B cell (primary cell): ENCODE measurements at regions not wholly inside any gene's neighbourhood (a gene's known extent, or its start where the extent isn't known, plus 50 kb on each side); places are given as distances from the start of the nearest gene placed in this dataset.

ENCODE experiments used
- ATAC-seq: fragments of 200-7000 bp; cut with Tn5 transposase; one replicate; pipeline ENCODE4 v1.10.0; 2021; ENCODE audit warnings: low read depth, mild to moderate bottlenecking, moderate number of reproducible peaks, moderate library complexity
- CTCF ChIA-PET: fragments of 350-600 bp; sonication (Branson Sonifier 250); formaldehyde crosslinking; loops from one replicate; lab custom pipeline; 2021; ENCODE audit warnings: antibody characterized with exemption, inconsistent platforms; lab: Charles Lee
- POLR2A ChIA-PET: fragments of 350-600 bp; sonication (Branson Sonifier 250); formaldehyde crosslinking; loops from one replicate; lab custom pipeline; 2021; ENCODE audit warnings: antibody characterized with exemption; lab: Charles Lee
- DNase-seq: peaks from one replicate; pipeline ENCODE4 v3.0.0; 2013
- H2AFZ ChIP-seq: 2 replicates; pipeline ENCODE4 v1.6.1; 2012; ENCODE audit warnings: mild to moderate bottlenecking, low read depth, low read length; ENCODE audit not compliant: insufficient read depth, poor library complexity, severe bottlenecking
- H3K27ac ChIP-seq, 2 donors: 1 replicate in 1 of 2; 2 replicates in 1 of 2; pipeline ENCODE4 v1.5.1; 2012 to 2013; ENCODE audit warnings: low read length in 2 of 2, mild to moderate bottlenecking in 2 of 2, moderate library complexity in 1 of 2
- H3K27me3 ChIP-seq, 4 experiments: fragments of 200-600 bp in 1 of 4; sonication (generic) in 1 of 4; replicated peaks in 1 of 4; 1 replicate in 2 of 4; 2 replicates in 2 of 4; pipeline versions ENCODE4 v1.6.1 to v1.7.0; 2013 to 2016; ENCODE audit warnings: low read length in 3 of 4, mild to moderate bottlenecking in 2 of 4, mixed read lengths in 1 of 4, moderate library complexity in 1 of 4; ENCODE audit not compliant: insufficient read depth in 4 of 4, control insufficient read depth in 3 of 4; ENCODE audit errors: control extremely low read depth in 1 of 4
- H3K36me3 ChIP-seq, 2 experiments: replicated peaks in 1 of 2; 1 replicate in 1 of 2; 2 replicates in 1 of 2; pipeline versions ENCODE4 v1.6.1 to v1.7.1; 2013; ENCODE audit warnings: low read length in 1 of 2; ENCODE audit not compliant: insufficient read depth in 2 of 2, control insufficient read depth in 1 of 2; ENCODE audit errors: control extremely low read depth in 1 of 2, extremely low read depth in 1 of 2
- H3K4me1 ChIP-seq, 2 donors: fragments of 200-600 bp in 1 of 2; sonication (generic) in 1 of 2; 1 replicate in 1 of 2; 2 replicates in 1 of 2; pipeline versions ENCODE4 v1.5.1 to v1.6.1; 2013 to 2017; ENCODE audit warnings: low read length in 2 of 2; ENCODE audit not compliant: control insufficient read depth in 2 of 2, insufficient read depth in 2 of 2
- H3K4me2 ChIP-seq: replicated peaks from 2 replicates; pipeline ENCODE3; 2012; ENCODE audit warnings: mild to moderate bottlenecking, low read depth, low read length; ENCODE audit not compliant: poor library complexity, severe bottlenecking
- H3K4me3 ChIP-seq, 5 experiments: fragments of 200-600 bp in 1 of 5; sonication (generic) in 1 of 5; 1 replicate in 3 of 5; 2 replicates in 2 of 5; pipeline versions ENCODE4 v1.5.1 to v1.7.0; 2011 to 2016; ENCODE audit warnings: low read length in 4 of 5, mild to moderate bottlenecking in 4 of 5, low read depth in 2 of 5, control low read depth in 1 of 5, moderate library complexity in 1 of 5; ENCODE audit not compliant: insufficient read depth in 1 of 5; ENCODE audit errors: control extremely low read depth in 1 of 5, extremely low read depth in 1 of 5
- H3K79me2 ChIP-seq: fragments of 200-600 bp; sonication (generic); one replicate; pipeline ENCODE4 v1.6.0; 2016; ENCODE audit warnings: low read length; ENCODE audit not compliant: control insufficient read depth, insufficient read depth
- H3K9ac ChIP-seq: fragments of 200-600 bp; sonication (generic); 2 replicates; pipeline ENCODE4 v1.6.1; 2017; ENCODE audit warnings: mild to moderate bottlenecking, low read length, moderate library complexity
- H3K9me3 ChIP-seq, 3 donors: one replicate each; pipeline versions ENCODE4 v1.6.1 to v1.7.1; 2013; ENCODE audit warnings: low read length in 2 of 3; ENCODE audit not compliant: control insufficient read depth in 2 of 3, insufficient read depth in 1 of 3; ENCODE audit errors: control extremely low read depth in 1 of 3
- H4K20me1 ChIP-seq: 2 replicates; pipeline ENCODE4 v1.6.0; 2012; ENCODE audit warnings: mild to moderate bottlenecking, low read length; ENCODE audit not compliant: insufficient read depth, control insufficient read depth, poor library complexity, severe bottlenecking
- H3K27ac Mint-ChIP-seq: one replicate; pipeline ENCODE4 v1.8.0; 2021; ENCODE audit warnings: mixed read lengths
- H3K27me3 Mint-ChIP-seq: one replicate; pipeline ENCODE4 v1.8.0; 2021; ENCODE audit warnings: mixed read lengths
- H3K4me1 Mint-ChIP-seq: one replicate; pipeline ENCODE4 v1.8.0; 2021; ENCODE audit warnings: mixed read lengths
- H3K4me3 Mint-ChIP-seq: one replicate; pipeline ENCODE4 v1.8.0; 2021; ENCODE audit warnings: mixed read lengths
- H3K9me3 Mint-ChIP-seq: one replicate; pipeline ENCODE4 v1.8.0; 2022; ENCODE audit warnings: mixed read lengths; ENCODE audit not compliant: insufficient read depth
- CTCF ChIP-seq: fragments of 200-600 bp; IDR thresholded peaks from one replicate; pipeline ENCODE4 v1.8.0; 2022; ENCODE audit warnings: antibody characterized with exemption, mild to moderate bottlenecking
- EZH2 ChIP-seq: IDR thresholded peaks from 2 replicates; pipeline ENCODE4 v1.6.1; 2012; ENCODE audit warnings: borderline replicate concordance, low read depth, mild to moderate bottlenecking, moderate library complexity, low read length; ENCODE audit not compliant: insufficient read depth, poor library complexity, severe bottlenecking
- WGBS: methylation state at CpG from one replicate; pipeline ENCODE4 v1.1.5; 2013; ENCODE audit warnings: missing lambda C conversion rate; ENCODE audit not compliant: insufficient coverage; 5-methylcytosine and 5-hydroxymethylcytosine counted together
- intact Hi-C: fragments of 100-400 bp; cut with micrococcal nuclease; formaldehyde crosslinking; loops from one replicate; pipeline ENCODE4 v1.10.0; 2022

GRCh38 chr2:187230088-187230487 lies 218.0 kb downstream of the CALCRL start:
- CTCF ChIA-PET = no interaction called here
- H3K4me3 Mint-ChIP-seq = no peak overlapping the region
- intact Hi-C loops = no loop called here

GRCh38 chr2:187228986-187229385 lies 219.1 kb downstream of the CALCRL start:
- Histone ChIP-seq H3K27ac (no peak overlapping the region), H3K27me3 (no peaks in the 10 kb centered on the region), H3K9ac (no peak overlapping the region), H3K36me3 (no peaks in the 10 kb centered on the region), H3K4me2 (no peak overlapping the region), H2AFZ (no peak overlapping the region), H3K4me3 (no peak overlapping the region), H4K20me1 (no peaks in the 10 kb centered on the region), H3K79me2 (no peaks in the 10 kb centered on the region), H3K9me3 (peaks cover 0 to 4% (median 0%) of the 10 kb centered on the region in 3 donors), H3K4me1 (no peaks in the 10 kb centered on the region)
- no peaks in the 10 kb centered on the region for H3K4me1 Mint-ChIP-seq
- ATAC-seq (no peak), DNase-seq (no peak)
- intact Hi-C loops = no loop called here
- ChIA-PET CTCF (no interaction called here), POLR2A (no interaction called here)
- H3K9me3 Mint-ChIP-seq = no peaks in the 10 kb centered on the region
- TF ChIP-seq CTCF (no peak), EZH2 (no peak)
- no peak overlapping the region for H3K4me3 Mint-ChIP-seq
- no peak overlapping the region for H3K27ac Mint-ChIP-seq
- WGBS = no CpG with 5 or more reads among the region's 1 CpG
- H3K27me3 Mint-ChIP-seq = no peaks in the 10 kb centered on the region

More at GRCh38 chr2:187230088-187230487, 218.0 kb downstream of the CALCRL start:
- WGBS = 100% methylated on average over 2 of the region's 3 CpGs
- no peaks in the 10 kb centered on the region for H3K27me3 Mint-ChIP-seq
- no peaks in the 10 kb centered on the region for H3K9me3 Mint-ChIP-seq
- H4K20me1 ChIP-seq = no peaks in the 10 kb centered on the region
- DNase-seq (no peak), ATAC-seq (no peak)
- no peak overlapping the region for H3K27ac ChIP-seq
- H3K4me2 ChIP-seq = no peak overlapping the region
- H3K9me3 ChIP-seq = peaks cover 0 to 4% (median 0%) of the 10 kb centered on the region in 3 donors
- H3K4me1 ChIP-seq = no peaks in the 10 kb centered on the region
- POLR2A ChIA-PET = no interaction called here
- no peaks in the 10 kb centered on the region for H3K79me2 ChIP-seq
- no peaks in the 10 kb centered on the region for H3K4me1 Mint-ChIP-seq
- H3K27me3 ChIP-seq = no peaks in the 10 kb centered on the region
- no peak overlapping the region for H2AFZ ChIP-seq
- TF ChIP-seq CTCF = no peak
- TF ChIP-seq EZH2 = no peak
- H3K4me3 ChIP-seq = no peak overlapping the region
- H3K9ac ChIP-seq = no peak overlapping the region
- H3K36me3 ChIP-seq = no peaks in the 10 kb centered on the region
- H3K27ac Mint-ChIP-seq = no peak overlapping the region
